OCI-LY1 (cell line): ENCODE measurements at regions not wholly inside any gene's neighbourhood (a gene's known extent, or its start where the extent isn't known, plus 50 kb on each side); places are given as distances from the start of the nearest gene placed in this dataset.

Experiments used
- EZH2 ChIP-seq: fragments of 200-600 bp; sonication (generic), shearing (Covaris generic); IDR thresholded peaks from 2 replicates; pipeline ENCODE4 v1.8.0; 2017; ENCODE audit warnings: borderline replicate concordance, mixed run types, mild to moderate bottlenecking, antibody characterized with exemption, low read length, moderate library complexity, mixed read lengths
- TF ChIP-seq, protein P1 (sequence below): fragments of 200-600 bp; sonication (generic), shearing (Covaris generic); IDR thresholded peaks from 2 replicates; pipeline ENCODE4 v1.5.1; 2017; ENCODE audit warnings: mild to moderate bottlenecking, antibody characterized with exemption, low read length, moderate library complexity, mixed read lengths

DNA sequence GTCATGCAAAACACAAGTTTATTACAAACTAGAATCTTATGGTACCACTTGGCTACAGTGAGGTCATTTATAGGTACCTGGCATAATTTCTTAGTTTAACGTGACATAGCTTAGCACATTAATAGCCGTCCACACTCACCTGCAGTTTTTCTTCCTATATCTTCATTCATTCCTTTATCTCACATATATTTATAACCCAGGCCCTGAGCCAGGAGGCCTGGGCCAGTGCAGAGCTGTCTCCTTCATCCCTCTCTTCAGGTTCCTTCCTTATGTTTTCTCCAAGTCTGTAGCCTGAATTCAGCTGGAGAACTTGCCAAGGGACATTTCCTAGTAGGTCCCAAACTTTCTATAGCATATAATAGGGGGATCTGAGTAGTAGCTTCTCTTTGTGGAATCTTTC is 367.9 kb upstream of the SGCD start:
- TF ChIP-seq, protein P1, sequence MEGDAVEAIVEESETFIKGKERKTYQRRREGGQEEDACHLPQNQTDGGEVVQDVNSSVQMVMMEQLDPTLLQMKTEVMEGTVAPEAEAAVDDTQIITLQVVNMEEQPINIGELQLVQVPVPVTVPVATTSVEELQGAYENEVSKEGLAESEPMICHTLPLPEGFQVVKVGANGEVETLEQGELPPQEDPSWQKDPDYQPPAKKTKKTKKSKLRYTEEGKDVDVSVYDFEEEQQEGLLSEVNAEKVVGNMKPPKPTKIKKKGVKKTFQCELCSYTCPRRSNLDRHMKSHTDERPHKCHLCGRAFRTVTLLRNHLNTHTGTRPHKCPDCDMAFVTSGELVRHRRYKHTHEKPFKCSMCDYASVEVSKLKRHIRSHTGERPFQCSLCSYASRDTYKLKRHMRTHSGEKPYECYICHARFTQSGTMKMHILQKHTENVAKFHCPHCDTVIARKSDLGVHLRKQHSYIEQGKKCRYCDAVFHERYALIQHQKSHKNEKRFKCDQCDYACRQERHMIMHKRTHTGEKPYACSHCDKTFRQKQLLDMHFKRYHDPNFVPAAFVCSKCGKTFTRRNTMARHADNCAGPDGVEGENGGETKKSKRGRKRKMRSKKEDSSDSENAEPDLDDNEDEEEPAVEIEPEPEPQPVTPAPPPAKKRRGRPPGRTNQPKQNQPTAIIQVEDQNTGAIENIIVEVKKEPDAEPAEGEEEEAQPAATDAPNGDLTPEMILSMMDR = no peak
- no peak for TF ChIP-seq EZH2
